SU-DHL-6 (cell line): ENCODE measurements at regions not wholly inside any gene's neighbourhood (a gene's known extent, or its start where the extent isn't known, plus 50 kb on each side); places are given as distances from the start of the nearest gene placed in this dataset.

Experiments used
- H2AFZ ChIP-seq: fragments of 200-600 bp; sonication (generic); 2 replicates; pipeline ENCODE4 v1.6.1; 2014; ENCODE audit warnings: low read depth, mild to moderate bottlenecking, moderate library complexity, mixed read lengths, antibody characterized with exemption, low read length; ENCODE audit not compliant: severe bottlenecking
- H3F3A ChIP-seq: fragments of 200-600 bp; shearing (Covaris generic); 2 replicates; pipeline ENCODE4 v1.6.0; 2016; ENCODE audit warnings: antibody characterized with exemption, mild to moderate bottlenecking; ENCODE audit not compliant: insufficient read depth
- H3K27ac ChIP-seq: fragments of 200-600 bp; sonication (generic); 2 replicates; pipeline ENCODE4 v1.5.1; 2016; ENCODE audit warnings: low read depth, mild to moderate bottlenecking, low read length, moderate library complexity, mixed read lengths
- H3K27me3 ChIP-seq: fragments of 200-600 bp; sonication (generic), shearing (Covaris generic); 2 replicates; pipeline ENCODE4 v1.6.0; 2014; ENCODE audit warnings: mild to moderate bottlenecking, low read length
- H3K36me3 ChIP-seq: fragments of 200-600 bp; sonication (generic); 2 replicates; pipeline ENCODE4 v1.6.1; 2014; ENCODE audit warnings: mild to moderate bottlenecking, low read length, mixed read lengths
- H3K4me2 ChIP-seq: fragments of 300-600, 200-600 bp; shearing (Covaris generic), sonication (generic); 2 replicates; pipeline ENCODE4 v1.6.0; 2014; ENCODE audit warnings: low read length, low read depth, mild to moderate bottlenecking; ENCODE audit not compliant: poor library complexity, severe bottlenecking
- H3K4me3 ChIP-seq: fragments of 200-600 bp; sonication (generic); 2 replicates; pipeline ENCODE4 v1.5.1; 2014; ENCODE audit warnings: antibody characterized with exemption, low read length, mild to moderate bottlenecking, mixed read lengths; ENCODE audit not compliant: insufficient read depth, poor library complexity, severe bottlenecking
- H3K79me2 ChIP-seq: fragments of 200-600 bp; sonication (generic); 2 replicates; pipeline ENCODE4 v1.6.1; 2014; ENCODE audit warnings: mild to moderate bottlenecking, low read length, moderate library complexity; ENCODE audit not compliant: insufficient read depth
- H3K9ac ChIP-seq: fragments of 200-600 bp; sonication (generic); 2 replicates; pipeline ENCODE4 v1.7.0; 2014; ENCODE audit warnings: mild to moderate bottlenecking, low read length
- H3K9me2 ChIP-seq: fragments of 200-600 bp; sonication (generic); replicated peaks from 2 replicates; pipeline ENCODE4 v1.6.1; 2014; ENCODE audit warnings: low read length; ENCODE audit not compliant: insufficient read depth
- H3K9me3 ChIP-seq: fragments of 200-600 bp; sonication (generic); 2 replicates; pipeline ENCODE4 v1.6.1; 2014; ENCODE audit warnings: low read length, mixed read lengths; ENCODE audit not compliant: insufficient read depth
- H4K20me1 ChIP-seq: fragments of 200-600 bp; sonication (generic); 2 replicates; pipeline ENCODE4 v1.6.1; 2014; ENCODE audit warnings: low read depth, mild to moderate bottlenecking, antibody characterized with exemption, low read length, moderate library complexity, mixed read lengths
- EZH2phosphoT487 ChIP-seq: fragments of 200-600 bp; sonication (generic), shearing (Covaris generic); conservative IDR thresholded peaks from 2 replicates; pipeline ENCODE4 v1.6.1; 2018; ENCODE audit warnings: mild to moderate bottlenecking, antibody characterized with exemption, low read length, moderate library complexity, mixed read lengths
- TF ChIP-seq, protein P1 (sequence below): fragments of 200-600 bp; sonication (generic); IDR thresholded peaks from one replicate; pipeline ENCODE4 v1.5.1; 2017; ENCODE audit warnings: antibody characterized with exemption, mild to moderate bottlenecking, low read length, moderate library complexity; ENCODE audit not compliant: insufficient read depth, poor library complexity, severe bottlenecking

DNA sequence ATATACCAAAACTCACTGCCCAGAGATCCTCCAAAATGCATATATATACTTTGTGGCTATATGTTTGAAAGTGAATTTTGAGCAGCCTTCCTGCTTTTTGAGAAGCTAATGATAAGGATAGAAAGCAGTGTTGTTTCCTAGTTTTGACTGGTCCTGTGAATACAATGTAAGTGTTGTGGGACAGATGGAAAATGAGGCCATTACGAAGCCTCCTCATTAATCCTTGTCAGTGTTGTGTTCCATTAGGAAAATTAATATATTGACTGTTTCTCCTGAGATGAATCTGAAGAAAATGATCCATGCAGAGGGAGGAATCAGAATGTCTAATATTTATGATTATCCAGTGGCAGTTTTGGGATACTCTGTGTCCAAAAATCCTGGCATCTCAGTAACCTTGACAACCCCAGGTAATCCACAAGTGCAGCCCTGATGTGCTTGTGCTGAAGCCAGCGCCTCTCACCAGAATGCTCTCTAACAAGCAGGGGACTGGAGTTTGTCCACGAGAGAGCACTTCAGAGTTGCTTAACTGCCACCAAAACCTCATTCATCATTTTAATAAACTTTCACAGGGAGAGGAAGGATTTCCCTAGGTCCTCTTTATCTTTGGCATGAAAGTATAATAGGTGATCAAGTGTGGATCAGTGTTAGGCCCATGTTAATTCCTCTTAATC, 418.6 kb downstream of the CMPK2 start:
- TF ChIP-seq, protein P1, sequence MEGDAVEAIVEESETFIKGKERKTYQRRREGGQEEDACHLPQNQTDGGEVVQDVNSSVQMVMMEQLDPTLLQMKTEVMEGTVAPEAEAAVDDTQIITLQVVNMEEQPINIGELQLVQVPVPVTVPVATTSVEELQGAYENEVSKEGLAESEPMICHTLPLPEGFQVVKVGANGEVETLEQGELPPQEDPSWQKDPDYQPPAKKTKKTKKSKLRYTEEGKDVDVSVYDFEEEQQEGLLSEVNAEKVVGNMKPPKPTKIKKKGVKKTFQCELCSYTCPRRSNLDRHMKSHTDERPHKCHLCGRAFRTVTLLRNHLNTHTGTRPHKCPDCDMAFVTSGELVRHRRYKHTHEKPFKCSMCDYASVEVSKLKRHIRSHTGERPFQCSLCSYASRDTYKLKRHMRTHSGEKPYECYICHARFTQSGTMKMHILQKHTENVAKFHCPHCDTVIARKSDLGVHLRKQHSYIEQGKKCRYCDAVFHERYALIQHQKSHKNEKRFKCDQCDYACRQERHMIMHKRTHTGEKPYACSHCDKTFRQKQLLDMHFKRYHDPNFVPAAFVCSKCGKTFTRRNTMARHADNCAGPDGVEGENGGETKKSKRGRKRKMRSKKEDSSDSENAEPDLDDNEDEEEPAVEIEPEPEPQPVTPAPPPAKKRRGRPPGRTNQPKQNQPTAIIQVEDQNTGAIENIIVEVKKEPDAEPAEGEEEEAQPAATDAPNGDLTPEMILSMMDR, result no peak
- no peak for TF ChIP-seq EZH2phosphoT487

DNA sequence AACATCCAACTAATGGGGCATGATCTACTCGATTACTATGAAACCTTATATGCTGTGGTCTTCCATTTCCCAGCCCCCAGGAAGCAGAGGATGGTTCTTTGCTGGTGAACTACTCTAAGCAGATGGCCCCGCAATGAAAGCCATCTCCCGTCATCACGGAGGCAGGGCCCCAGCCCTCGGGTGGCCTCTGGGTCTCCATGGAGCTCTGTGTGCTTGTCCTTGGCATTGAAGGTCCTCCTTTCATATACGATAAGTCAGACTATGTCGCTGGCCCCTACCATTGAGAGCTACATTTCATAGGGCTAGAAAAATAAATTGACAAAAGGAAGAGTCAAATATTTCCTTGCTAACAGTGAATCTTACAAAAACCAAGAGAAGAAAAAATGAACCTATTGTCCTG, 416.8 kb downstream of the CMPK2 start:
- Histone ChIP-seq H3K27ac (no peak overlapping the region), H3K36me3 (no peaks in the 10 kb centered on the region), H2AFZ (no peak overlapping the region), H3K4me2 (no peak overlapping the region), H3K4me3 (no peak overlapping the region), H4K20me1 (no peaks in the 10 kb centered on the region), H3K9me2 (no peaks in the 10 kb centered on the region), H3K9me3 (no peaks in the 10 kb centered on the region), H3K79me2 (no peaks in the 10 kb centered on the region), H3K27me3 (no peaks in the 10 kb centered on the region), H3F3A (no peaks in the 10 kb centered on the region), H3K9ac (no peak overlapping the region)
- TF ChIP-seq EZH2phosphoT487, result no peak
- TF ChIP-seq, protein P1, result no peak

More for the DNA sequence above, 418.6 kb downstream of the CMPK2 start:
- no peaks in the 10 kb centered on the region for H4K20me1 ChIP-seq
- no peaks in the 10 kb centered on the region for H3F3A ChIP-seq
- no peak overlapping the region for H3K9ac ChIP-seq
- H3K9me2 ChIP-seq, result no peaks in the 10 kb centered on the region
- no peak overlapping the region for H2AFZ ChIP-seq
- H3K27me3 ChIP-seq, result no peaks in the 10 kb centered on the region
- no peaks in the 10 kb centered on the region for H3K36me3 ChIP-seq
- H3K79me2 ChIP-seq, result no peaks in the 10 kb centered on the region
- no peak overlapping the region for H3K4me2 ChIP-seq
- H3K9me3 ChIP-seq, result no peaks in the 10 kb centered on the region
- H3K4me3 ChIP-seq, result no peak overlapping the region
- H3K27ac ChIP-seq, result no peak overlapping the region

DNA sequence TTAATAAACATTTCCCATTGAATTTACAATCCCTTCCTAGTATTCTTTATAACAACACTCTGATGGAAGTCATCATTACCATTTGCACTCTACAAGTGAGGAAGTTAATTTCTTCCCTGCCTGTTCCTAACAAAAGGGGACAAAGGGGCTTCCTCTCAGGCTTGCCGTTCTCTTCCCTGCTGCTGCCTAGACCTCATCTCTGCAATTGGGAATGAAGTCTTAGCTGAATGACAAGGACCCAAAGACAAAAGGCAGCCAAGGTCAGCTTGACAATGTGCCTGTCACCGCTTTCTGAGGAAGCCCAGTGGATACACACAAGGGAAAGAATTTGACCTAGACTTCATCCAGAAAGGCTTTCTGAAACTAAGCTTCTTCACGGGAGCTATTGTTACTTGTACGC, 416.4 kb downstream of the CMPK2 start:
- Histone ChIP-seq H3K4me2 (no peak overlapping the region), H3K9me2 (no peaks in the 10 kb centered on the region), H3K4me3 (no peak overlapping the region), H4K20me1 (no peaks in the 10 kb centered on the region), H3K36me3 (no peaks in the 10 kb centered on the region), H3K9me3 (no peaks in the 10 kb centered on the region), H3K27me3 (no peaks in the 10 kb centered on the region), H3K27ac (no peak overlapping the region), H2AFZ (no peak overlapping the region), H3F3A (no peaks in the 10 kb centered on the region), H3K79me2 (no peaks in the 10 kb centered on the region), H3K9ac (no peak overlapping the region)
- TF ChIP-seq, protein P1, result no peak
- no peak for TF ChIP-seq EZH2phosphoT487
